Effector memory CD8-positive, alpha-beta T cell (primary cell): ENCODE measurements at regions not wholly inside any gene's neighbourhood (a gene's known extent, or its start where the extent isn't known, plus 50 kb on each side); places are given as distances from the start of the nearest gene placed in this dataset.

Source experiments
- ATAC-seq: fragments of 150-1000 bp; cut with Tn5 transposase; replicated peaks from 2 replicates; pipeline ENCODE4 v1.10.0; 2021; ENCODE audit warnings: mild to moderate bottlenecking, moderate library complexity
- DNase-seq, 3 experiments: peaks; one replicate each; pipeline ENCODE4 v3.0.0; 2021
- H3K27ac Mint-ChIP-seq, 2 donors: one replicate each; pipeline ENCODE4 v1.8.0; 2022; ENCODE audit warnings: mild to moderate bottlenecking in 2 of 2, mixed read lengths in 2 of 2, moderate library complexity in 2 of 2
- H3K27me3 Mint-ChIP-seq, 2 donors: one replicate each; pipeline ENCODE4 v1.8.0; 2022; ENCODE audit warnings: mixed read lengths in 2 of 2
- H3K36me3 Mint-ChIP-seq: one replicate; pipeline ENCODE4 v1.8.0; 2022; ENCODE audit warnings: mild to moderate bottlenecking, moderate library complexity, mixed read lengths; ENCODE audit not compliant: insufficient read depth
- H3K4me1 Mint-ChIP-seq, 2 donors: one replicate each; pipeline ENCODE4 v1.8.0; 2022; ENCODE audit warnings: low read depth in 2 of 2, mixed read lengths in 2 of 2
- H3K4me3 Mint-ChIP-seq, 2 donors: one replicate each; pipeline ENCODE4 v1.8.0; 2022; ENCODE audit warnings: mild to moderate bottlenecking in 2 of 2, mixed read lengths in 2 of 2, moderate library complexity in 2 of 2
- H3K9me3 Mint-ChIP-seq, 2 donors: one replicate each; pipeline ENCODE4 v1.8.0; 2022; ENCODE audit warnings: mixed read lengths in 2 of 2

DNA sequence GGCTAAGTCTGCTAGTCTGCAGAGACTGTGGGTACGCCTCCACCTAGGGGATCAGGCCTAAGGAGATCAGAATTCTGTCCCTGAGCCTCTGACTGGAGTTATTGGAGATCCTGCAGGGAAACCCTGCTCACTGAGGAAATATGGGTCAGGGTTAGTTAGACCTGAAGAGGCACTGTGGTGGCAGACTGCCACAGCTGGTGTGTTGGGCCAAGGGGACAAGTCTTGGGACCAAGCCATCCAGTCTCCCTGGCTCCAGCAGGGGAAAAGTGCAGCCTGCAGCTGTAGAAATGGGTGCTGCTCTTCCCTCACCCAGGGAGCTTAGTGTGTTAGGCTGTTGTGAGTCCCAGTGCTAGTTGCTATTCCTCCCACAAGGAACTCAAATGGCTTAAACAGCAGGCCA is 334.8 kb upstream of the LARGE1 start:
- ATAC-seq: no peak
- H3K9me3 Mint-ChIP-seq: peaks cover 9 to 30% of the 10 kb centered on the region in 2 donors
- H3K4me3 Mint-ChIP-seq: no peak overlapping the region
- DNase-seq: no peak
- H3K27me3 Mint-ChIP-seq: no peaks in the 10 kb centered on the region
- no peaks in the 10 kb centered on the region for H3K4me1 Mint-ChIP-seq
- H3K36me3 Mint-ChIP-seq: no peaks in the 10 kb centered on the region
- no peak overlapping the region for H3K27ac Mint-ChIP-seq

DNA sequence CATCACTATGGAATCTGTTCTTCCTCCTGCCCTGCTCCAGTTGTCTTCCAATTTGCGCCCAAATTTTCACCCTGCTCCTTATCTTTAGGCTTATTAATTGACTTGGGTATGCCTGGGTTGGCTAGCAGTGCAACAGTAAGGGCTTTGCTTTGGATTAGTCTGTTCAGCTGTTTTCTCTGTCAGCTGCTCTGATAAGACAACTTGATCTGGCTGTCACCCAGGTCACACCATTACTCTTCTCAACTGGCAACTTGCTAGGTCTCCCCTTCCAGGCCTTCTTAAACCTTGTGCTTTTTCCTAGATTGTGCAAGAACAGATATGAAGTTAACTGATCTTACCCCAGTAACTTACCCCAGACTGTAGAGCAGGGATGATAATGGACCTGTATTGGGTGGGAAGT is 357.8 kb upstream of the LARGE1 start:
- Mint-ChIP-seq H3K9me3 (peaks cover 0 to 8% of the 10 kb centered on the region in 2 donors), H3K27me3 (no peaks in the 10 kb centered on the region), H3K4me1 (no peaks in the 10 kb centered on the region), H3K27ac (no peak overlapping the region), H3K4me3 (no peak overlapping the region), H3K36me3 (no peaks in the 10 kb centered on the region)
- ATAC-seq (no peak), DNase-seq (no peak)

DNA sequence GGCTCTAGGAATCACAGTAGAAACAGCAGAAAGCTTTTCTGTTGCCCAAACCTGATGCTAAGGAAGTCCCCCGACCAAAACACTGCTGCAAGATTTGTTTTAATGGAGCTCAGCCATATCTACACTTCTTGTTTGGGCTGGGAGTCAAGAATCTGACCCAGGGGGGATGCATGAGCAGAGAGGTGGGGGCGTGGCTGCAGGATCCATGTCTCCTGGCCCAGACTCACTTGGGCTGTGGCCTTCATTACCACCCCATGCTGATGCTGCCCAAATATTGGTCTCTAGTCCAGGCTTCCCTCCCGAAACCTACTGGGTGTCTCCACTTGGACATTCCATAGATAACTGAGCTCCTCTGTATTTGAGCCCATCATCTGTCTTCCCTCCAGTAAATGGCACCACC is 361.5 kb upstream of the LARGE1 start:
- DNase-seq (no peak), ATAC-seq (no peak)
- Mint-ChIP-seq H3K9me3 (peaks cover 0 to 7% of the 10 kb centered on the region in 2 donors), H3K4me1 (no peaks in the 10 kb centered on the region), H3K36me3 (no peaks in the 10 kb centered on the region), H3K4me3 (no peak overlapping the region), H3K27ac (no peak overlapping the region), H3K27me3 (no peaks in the 10 kb centered on the region)

DNA sequence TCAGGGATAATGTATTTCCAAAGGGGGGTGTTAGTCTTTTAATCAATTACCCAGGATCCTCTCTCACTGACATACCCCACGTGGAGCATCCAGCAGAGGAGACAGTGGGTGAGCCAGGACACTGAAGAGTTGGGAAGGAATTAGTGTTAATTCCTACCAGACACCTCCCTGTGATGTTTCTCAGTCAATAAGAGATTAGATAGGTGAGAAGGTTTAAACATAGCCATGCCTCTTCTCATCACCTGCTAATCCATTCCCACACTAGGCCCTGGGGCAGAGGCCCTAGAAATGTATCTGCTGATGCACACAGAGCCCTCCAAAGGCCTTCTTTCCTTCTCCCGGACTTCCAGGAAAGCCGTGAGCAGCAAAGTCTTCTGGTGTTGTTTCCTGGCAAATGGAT is 363.6 kb upstream of the LARGE1 start:
- Mint-ChIP-seq H3K27me3 (no peaks in the 10 kb centered on the region), H3K36me3 (no peaks in the 10 kb centered on the region), H3K4me3 (no peak overlapping the region), H3K9me3 (peaks cover 0 to 7% of the 10 kb centered on the region in 2 donors), H3K27ac (no peak overlapping the region), H3K4me1 (no peaks in the 10 kb centered on the region)
- DNase-seq (no peak), ATAC-seq (no peak)

DNA sequence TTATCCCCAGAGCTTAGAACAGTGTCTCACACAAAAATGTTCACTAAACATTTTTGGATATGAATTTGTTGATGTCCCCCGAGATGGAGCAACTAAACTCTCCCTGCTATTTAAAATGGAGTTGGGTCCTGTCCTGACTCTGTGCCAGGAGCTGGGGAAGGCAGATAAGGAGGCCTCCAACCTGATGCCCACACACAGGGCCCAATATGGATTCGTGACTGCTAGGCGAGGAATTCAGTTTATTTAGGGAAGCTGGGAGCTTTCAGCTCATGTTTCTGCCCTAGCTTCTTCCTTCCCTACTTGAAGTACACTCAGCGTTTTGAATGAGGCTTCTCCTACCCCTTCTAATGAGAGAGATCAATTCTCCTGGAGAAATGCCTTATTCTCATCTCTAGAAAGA is 373.0 kb upstream of the LARGE1 start:
- Mint-ChIP-seq H3K27ac (no peak overlapping the region), H3K4me3 (no peak overlapping the region), H3K4me1 (no peaks in the 10 kb centered on the region), H3K36me3 (peaks cover 2% of the 10 kb centered on the region), H3K27me3 (no peaks in the 10 kb centered on the region), H3K9me3 (peaks cover 0 to 2% of the 10 kb centered on the region in 2 donors)
- no peak for DNase-seq
- no peak for ATAC-seq

DNA sequence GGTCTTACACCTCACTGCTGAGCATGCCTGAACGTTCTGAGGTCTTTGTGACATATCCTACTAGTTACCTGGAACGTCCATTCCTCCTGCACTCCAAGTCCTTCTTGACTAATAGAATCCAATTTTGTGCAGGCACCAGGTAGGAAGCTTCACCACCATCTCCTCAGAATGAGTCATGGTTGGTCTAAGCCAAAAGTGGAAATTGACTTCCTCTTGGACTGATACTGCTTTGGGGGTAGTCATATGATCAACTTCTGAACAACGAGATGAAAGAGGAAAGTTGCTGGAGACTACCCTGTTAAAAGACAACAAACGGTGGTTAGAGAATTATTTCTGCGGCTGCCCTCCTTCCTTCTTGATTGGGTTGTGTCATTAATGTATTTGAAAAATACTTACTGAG is 374.2 kb upstream of the LARGE1 start:
- no peak for DNase-seq
- Mint-ChIP-seq H3K27ac (no peak overlapping the region), H3K36me3 (no peaks in the 10 kb centered on the region), H3K4me3 (no peak overlapping the region), H3K27me3 (no peaks in the 10 kb centered on the region), H3K9me3 (peaks cover 0 to 2% of the 10 kb centered on the region in 2 donors), H3K4me1 (no peaks in the 10 kb centered on the region)
- no peak for ATAC-seq

DNA sequence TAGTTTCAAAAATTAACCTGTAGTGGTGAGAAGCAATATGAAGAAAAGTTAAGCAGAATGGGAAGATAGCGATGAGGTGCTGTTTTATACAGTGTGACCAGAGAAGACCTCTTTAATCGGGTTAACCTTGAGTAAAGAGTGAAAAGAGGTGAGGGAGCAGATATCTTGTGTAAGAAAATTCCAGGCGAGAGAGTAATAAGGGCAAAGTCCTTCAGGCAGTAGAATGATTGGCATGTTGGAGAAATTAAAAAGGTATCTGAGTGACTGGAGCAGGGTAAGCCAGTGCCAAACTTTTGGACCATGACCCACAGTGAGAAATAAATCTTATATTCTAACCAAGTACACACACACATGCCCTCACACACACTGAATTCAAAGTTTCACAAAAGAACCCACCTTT is 374.7 kb upstream of the LARGE1 start:
- Mint-ChIP-seq H3K4me1 (no peaks in the 10 kb centered on the region), H3K36me3 (no peaks in the 10 kb centered on the region), H3K27ac (no peak overlapping the region), H3K27me3 (no peaks in the 10 kb centered on the region), H3K4me3 (no peak overlapping the region), H3K9me3 (peaks cover 0 to 2% of the 10 kb centered on the region in 2 donors)
- no peak for ATAC-seq
- DNase-seq: no peak

DNA sequence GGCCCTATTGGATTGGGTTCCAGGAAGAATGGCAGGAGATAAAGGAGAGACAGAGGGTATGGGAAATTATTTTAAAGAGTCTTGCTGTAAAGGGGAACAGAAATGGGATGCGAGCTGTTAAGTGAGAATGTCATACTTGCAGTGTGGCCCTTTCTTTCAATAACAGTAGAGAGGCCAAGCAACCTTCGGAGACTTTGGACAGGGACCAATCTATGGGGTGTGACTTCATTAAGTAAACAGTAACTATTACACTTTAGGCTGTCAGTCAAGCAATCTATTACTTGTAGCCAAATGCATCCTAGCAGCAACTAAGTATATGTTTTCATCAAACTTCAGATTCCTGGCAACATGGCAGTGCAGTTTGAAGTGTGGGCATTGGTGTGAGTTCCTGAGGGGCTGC is 376.2 kb upstream of the LARGE1 start:
- Mint-ChIP-seq H3K4me1 (no peaks in the 10 kb centered on the region), H3K9me3 (peaks cover 0 to 2% of the 10 kb centered on the region in 2 donors), H3K36me3 (no peaks in the 10 kb centered on the region), H3K27ac (no peak overlapping the region), H3K27me3 (no peaks in the 10 kb centered on the region), H3K4me3 (no peak overlapping the region)
- ATAC-seq (no peak), DNase-seq (no peak)

DNA sequence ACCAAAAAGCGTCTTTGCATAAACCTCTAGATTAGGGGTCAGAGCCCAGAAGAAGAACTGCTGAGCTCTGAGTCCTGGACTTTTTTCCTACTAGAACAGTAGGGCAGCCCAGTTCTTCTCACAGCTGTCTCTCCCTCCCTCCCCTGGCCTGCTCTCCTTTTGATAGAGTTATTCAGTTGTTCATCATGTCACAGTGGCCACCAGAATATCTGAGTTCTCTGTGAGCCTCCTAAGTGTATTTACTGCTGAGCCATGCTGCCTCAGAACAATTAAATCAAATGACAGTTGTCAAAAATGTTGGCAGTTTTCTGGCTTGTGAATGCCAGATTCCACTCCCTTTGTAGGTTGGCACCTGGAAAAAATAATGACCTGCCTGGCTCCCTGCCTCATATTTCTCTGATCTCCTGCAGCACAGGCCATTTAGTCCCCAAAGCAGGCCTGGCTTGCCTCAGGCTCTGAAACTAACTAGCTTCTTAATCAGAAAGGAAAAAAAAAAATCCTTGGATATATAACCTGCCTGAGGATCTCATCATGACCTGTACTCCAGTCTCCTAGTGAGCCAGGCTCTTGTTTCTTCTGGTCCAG is 377.4 kb upstream of the LARGE1 start:
- H3K4me3 Mint-ChIP-seq: no peak overlapping the region
- no peak overlapping the region for H3K27ac Mint-ChIP-seq
- ATAC-seq: no peak
- H3K27me3 Mint-ChIP-seq: no peaks in the 10 kb centered on the region
- no peaks in the 10 kb centered on the region for H3K4me1 Mint-ChIP-seq
- no peaks in the 10 kb centered on the region for H3K36me3 Mint-ChIP-seq
- H3K9me3 Mint-ChIP-seq: peaks cover 0 to 2% of the 10 kb centered on the region in 2 donors
- no peak for DNase-seq

DNA sequence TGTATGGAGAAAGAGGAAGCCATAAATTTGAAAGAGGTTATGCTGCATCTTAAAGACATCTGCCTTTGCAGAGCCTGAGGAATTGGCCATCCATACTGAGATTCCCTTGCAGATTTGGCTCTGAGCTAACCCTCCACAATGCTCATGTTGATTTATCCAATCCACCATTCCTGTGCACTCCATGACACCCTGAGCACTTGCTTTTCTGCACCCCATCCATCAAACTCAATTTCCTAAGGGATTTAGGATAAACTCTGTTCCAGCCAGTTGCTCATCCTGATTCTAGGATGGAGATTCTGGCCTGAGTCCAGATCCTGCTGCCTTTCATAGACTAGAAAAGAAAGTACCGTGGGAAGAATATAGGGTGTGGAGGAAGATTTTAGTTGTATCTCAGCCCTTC is 379.2 kb upstream of the LARGE1 start:
- Mint-ChIP-seq H3K9me3 (peaks cover 0 to 5% of the 10 kb centered on the region in 2 donors), H3K36me3 (no peaks in the 10 kb centered on the region), H3K4me1 (no peaks in the 10 kb centered on the region), H3K4me3 (no peak overlapping the region), H3K27ac (no peak overlapping the region), H3K27me3 (no peaks in the 10 kb centered on the region)
- DNase-seq (no peak), ATAC-seq (no peak)

DNA sequence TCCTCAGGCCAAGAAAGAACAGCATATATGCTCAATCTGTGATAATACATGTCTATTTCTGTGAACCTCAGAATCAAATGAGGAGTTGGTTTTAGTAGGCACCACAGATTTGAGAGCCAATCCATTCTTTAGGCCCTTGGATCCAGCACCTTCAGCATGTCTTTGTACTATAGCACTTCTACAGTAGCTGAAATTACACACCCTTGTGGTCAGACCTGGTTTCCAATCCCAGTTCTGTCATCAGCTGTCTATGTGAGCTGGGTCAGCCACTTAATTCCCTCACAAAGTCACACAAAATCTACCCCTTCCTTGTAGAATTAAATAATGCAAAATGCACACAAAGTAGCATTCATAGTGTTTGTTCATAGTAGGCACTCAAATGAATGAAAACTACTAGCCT is 381.3 kb upstream of the LARGE1 start:
- DNase-seq (no peak), ATAC-seq (no peak)
- no peaks in the 10 kb centered on the region for H3K27me3 Mint-ChIP-seq
- no peak overlapping the region for H3K27ac Mint-ChIP-seq
- no peak overlapping the region for H3K4me3 Mint-ChIP-seq
- H3K4me1 Mint-ChIP-seq: no peaks in the 10 kb centered on the region
- H3K9me3 Mint-ChIP-seq: peaks cover 0 to 10% of the 10 kb centered on the region in 2 donors
- no peaks in the 10 kb centered on the region for H3K36me3 Mint-ChIP-seq

DNA sequence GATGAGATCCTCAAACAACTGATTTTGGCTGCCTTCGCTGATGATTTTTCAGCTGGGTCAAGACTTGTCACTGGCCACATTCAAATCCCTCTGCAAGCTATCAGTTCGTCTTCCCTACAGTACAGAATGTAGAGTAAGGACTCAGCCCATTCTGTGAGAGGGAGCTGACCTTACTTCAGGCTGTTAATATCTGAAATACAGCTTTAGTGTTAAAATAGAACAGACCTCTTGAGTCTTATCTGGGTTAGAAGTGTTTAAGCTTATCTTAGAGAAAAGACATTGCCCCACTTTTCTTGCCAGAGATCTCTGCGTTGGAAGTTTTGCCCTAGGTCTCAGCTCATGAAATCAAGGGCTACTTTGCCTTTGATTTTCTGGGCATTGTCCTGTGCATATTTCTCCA is 383.4 kb upstream of the LARGE1 start:
- Mint-ChIP-seq H3K4me1 (no peaks in the 10 kb centered on the region), H3K4me3 (no peak overlapping the region), H3K36me3 (no peaks in the 10 kb centered on the region), H3K27ac (no peak overlapping the region), H3K9me3 (peaks cover 0 to 18% of the 10 kb centered on the region in 2 donors), H3K27me3 (no peaks in the 10 kb centered on the region)
- DNase-seq (no peak), ATAC-seq (no peak)

DNA sequence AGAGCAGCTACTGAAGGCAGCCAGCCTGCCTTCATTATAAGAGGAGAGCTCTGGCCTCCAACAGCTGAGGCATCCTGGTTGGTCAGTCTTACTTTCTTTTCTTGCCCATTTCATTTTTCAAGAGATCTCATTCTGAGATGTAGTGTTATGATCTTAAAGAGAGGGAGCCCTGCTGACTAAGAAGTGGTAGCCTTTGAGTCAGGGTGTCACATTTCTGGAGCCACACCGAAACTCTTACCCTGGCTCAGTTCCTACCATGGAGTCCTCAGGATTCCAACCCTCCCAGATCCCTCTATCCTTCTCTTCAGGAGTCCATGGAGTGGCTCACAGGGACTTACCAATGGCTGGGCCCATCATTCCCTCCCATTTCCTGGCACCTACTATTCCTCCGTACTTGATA is 386.1 kb upstream of the LARGE1 start:
- Mint-ChIP-seq H3K4me3 (no peak overlapping the region), H3K27me3 (peaks cover 0 to 5% of the 10 kb centered on the region in 2 donors), H3K36me3 (no peaks in the 10 kb centered on the region), H3K27ac (no peak overlapping the region), H3K9me3 (peaks cover 0 to 18% of the 10 kb centered on the region in 2 donors), H3K4me1 (no peaks in the 10 kb centered on the region)
- no peak for ATAC-seq
- DNase-seq: no peak

DNA sequence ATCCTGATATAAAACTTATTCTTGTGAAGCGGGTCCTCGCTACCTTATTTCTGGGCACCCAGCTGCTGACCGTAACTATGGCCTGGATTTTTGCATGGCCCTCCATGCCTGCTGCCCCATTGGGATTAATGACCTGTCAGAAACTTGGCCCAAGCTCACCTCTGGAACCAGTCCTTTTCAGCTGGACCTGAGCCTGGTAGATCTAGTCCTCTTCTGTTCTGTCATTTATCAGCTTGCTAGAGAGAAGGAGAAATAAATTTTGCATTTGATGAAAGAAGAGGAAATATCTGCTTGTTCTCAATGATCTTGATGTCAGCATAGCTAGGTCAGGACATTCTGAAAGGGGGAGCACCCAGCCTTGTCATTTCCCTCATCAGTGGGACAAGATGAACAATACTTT is 387.8 kb upstream of the LARGE1 start:
- ATAC-seq (no peak), DNase-seq (no peak)
- Mint-ChIP-seq H3K27ac (no peak overlapping the region), H3K4me1 (no peaks in the 10 kb centered on the region), H3K9me3 (peaks cover 0 to 18% of the 10 kb centered on the region in 2 donors), H3K27me3 (peaks cover 0 to 10% of the 10 kb centered on the region in 2 donors), H3K36me3 (no peaks in the 10 kb centered on the region), H3K4me3 (no peak overlapping the region)

DNA sequence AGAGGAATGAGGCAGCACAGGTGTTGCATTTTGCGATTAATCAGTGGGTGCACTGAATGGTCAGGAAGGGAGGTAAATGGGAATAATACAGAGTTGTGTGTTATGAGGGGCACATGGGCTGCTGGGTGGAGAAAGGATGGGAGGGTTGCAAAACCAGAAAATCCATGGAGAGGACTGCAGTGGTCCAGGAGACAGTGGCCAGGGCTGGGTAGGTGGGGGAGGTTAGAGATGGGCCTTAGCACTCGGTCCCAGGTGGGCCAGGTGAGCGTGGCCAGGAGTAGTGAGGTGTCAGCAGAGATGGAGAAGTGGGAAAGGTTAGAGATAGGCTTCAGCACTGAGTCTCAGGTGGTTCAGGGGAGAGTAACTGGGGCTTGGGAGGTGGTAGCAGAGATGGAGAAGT is 399.1 kb upstream of the LARGE1 start:
- H3K27ac Mint-ChIP-seq: no peak overlapping the region
- ATAC-seq: no peak
- no peak overlapping the region for H3K4me3 Mint-ChIP-seq
- peaks cover 11 to 15% of the 10 kb centered on the region in 2 donors for H3K9me3 Mint-ChIP-seq
- no peaks in the 10 kb centered on the region for H3K4me1 Mint-ChIP-seq
- no peak for DNase-seq
- H3K36me3 Mint-ChIP-seq: no peaks in the 10 kb centered on the region
- H3K27me3 Mint-ChIP-seq: no peaks in the 10 kb centered on the region
